ENCODE measurements at regions not wholly inside any gene's neighbourhood (a gene's known extent, or its start where the extent isn't known, plus 50 kb on each side); places are given as distances from the start of the nearest gene placed in this dataset.

- ChIA-PET CTCF (interaction anchor here (1.1 kb wide), 2 partner anchors 168 to 283 kb away, joined by 6 to 7 read pairs; no protein-coding TSS in a partner anchor), POLR2A (ENCODE audit: unreplicated experiment) (no interaction called here)
Measured at GRCh38 chrX:39729981-39730661, 367.6 kb downstream of the BCOR start.

GRCh38 chrX:39730662-39731329 is 367.0 kb downstream of the BCOR start:
- Histone ChIP-seq H3K4me3 (ENCODE audit: low read length) (0 out of 2 replicates have a peak overlapping the region, but pooled peaks have one; percentile 4), H3F3A (ENCODE audit: low read length, unreplicated experiment) (no peaks in the 10 kb centered on the region), H3K4me2 (ENCODE audit: low read length) (peak overlapping the region; percentile 45; the same call in 1 of the 2 replicates), H3K9me3 (ENCODE audit: low read length) (no peaks in the 10 kb centered on the region), H3K9ac (ENCODE audit: low read length) (peak overlapping the region; percentile 45; the same call in 1 of the 2 replicates), H3K27me3 (ENCODE audit: low read length) (no peaks in the 10 kb centered on the region), H3K79me2 (ENCODE audit: low read length) (no peaks in the 10 kb centered on the region), H3K36me3 (ENCODE audit: low read depth, low read length) (no peaks in the 10 kb centered on the region), H4K20me1 (ENCODE audit: low read length) (no peaks in the 10 kb centered on the region), H3K4me1 (ENCODE audit: insufficient read depth, low read length) (peaks cover 36% of the 10 kb centered on the region), H3K9me2 (replicated peaks; ENCODE audit: low read length) (no peaks in the 10 kb centered on the region), H2AFZ (ENCODE audit: low read length) (0 out of 2 replicates have a peak overlapping the region, but pooled peaks have one; percentile 35), H3K27ac (ENCODE audit: low read length) (0 out of 2 replicates have a peak overlapping the region, but pooled peaks have one; percentile 22)
- DNase-seq (peak; percentile 74), ATAC-seq (peak; percentile 91)
- POLR2A ChIA-PET (ENCODE audit: unreplicated experiment) = no interaction called here
- intact Hi-C loops (cut with micrococcal nuclease) = loop anchor here (1.0 to 10.0 kb wide), 5 partner anchors 74 to 442 kb away; partner anchors contain the start of gene BCOR
- CTCF ChIA-PET = interaction anchor here (0.6 to 1.1 kb wide), 4 partner anchors 167 to 367 kb away, joined by 3 to 7 read pairs (median 4); partner anchors contain the start of gene BCOR
- TF ChIP-seq EZH2 (IDR thresholded peaks at IDR 0.05; ENCODE audit: low read length, unreplicated experiment) = no peak
- TF ChIP-seq CTCF (conservative IDR thresholded peaks at IDR 0.05; ENCODE audit: low read depth, low read length) = peak; percentile 82
- no peak for TF ChIP-seq EZH2phosphoT487 (IDR thresholded peaks at IDR 0.05; ENCODE audit: borderline replicate concordance, low read length)
- BruUV-seq (replicated peaks) = no TSS peak

More at GRCh38 chrX:39729981-39730661, 367.6 kb downstream of the BCOR start:
- BruUV-seq (replicated peaks) = no TSS peak
- H3K9me2 ChIP-seq (replicated peaks; ENCODE audit: low read length) = no peaks in the 10 kb centered on the region
- H3K4me2 ChIP-seq (ENCODE audit: low read length) = peak overlapping the region; percentile 27; the same call in 1 of the 2 replicates
- ATAC-seq (no peak), DNase-seq (no peak)
- H3K4me3 ChIP-seq (ENCODE audit: low read length) = no peak overlapping the region
- H3K27me3 ChIP-seq (ENCODE audit: low read length) = no peaks in the 10 kb centered on the region
- no peak overlapping the region for H3K9ac ChIP-seq (ENCODE audit: low read length)
- H3K36me3 ChIP-seq (ENCODE audit: low read depth, low read length) = no peaks in the 10 kb centered on the region
- H4K20me1 ChIP-seq (ENCODE audit: low read length) = no peaks in the 10 kb centered on the region
- intact Hi-C loops (cut with micrococcal nuclease) = loop anchor here (5.0 to 10.0 kb wide), 4 partner anchors 75 to 442 kb away; partner anchors contain the start of gene BCOR
- peaks cover 32% of the 10 kb centered on the region for H3K4me1 ChIP-seq (ENCODE audit: insufficient read depth, low read length)
- H3K79me2 ChIP-seq (ENCODE audit: low read length) = no peaks in the 10 kb centered on the region
- no peaks in the 10 kb centered on the region for H3K9me3 ChIP-seq (ENCODE audit: low read length)
- no peaks in the 10 kb centered on the region for H3F3A ChIP-seq (ENCODE audit: low read length, unreplicated experiment)
- 0 out of 2 replicates have a peak overlapping the region, but pooled peaks have one; percentile 35 for H2AFZ ChIP-seq (ENCODE audit: low read length)
- TF ChIP-seq CTCF (conservative IDR thresholded peaks at IDR 0.05; ENCODE audit: low read depth, low read length) = no peak
- TF ChIP-seq EZH2phosphoT487 (IDR thresholded peaks at IDR 0.05; ENCODE audit: borderline replicate concordance, low read length) = no peak
- TF ChIP-seq EZH2 (IDR thresholded peaks at IDR 0.05; ENCODE audit: low read length, unreplicated experiment) = no peak
- no peak overlapping the region for H3K27ac ChIP-seq (ENCODE audit: low read length)
